GM23338 (cell line): ENCODE measurements at regions not wholly inside any gene's neighbourhood (a gene's known extent, or its start where the extent isn't known, plus 50 kb on each side); places are given as distances from the start of the nearest gene placed in this dataset.

Experiments used
- ATAC-seq: fragments of 200-7000 bp; cut with Tn5 transposase; 3 replicates; pipeline ENCODE4 v1.9.1; 2020
- DNase-seq: peaks from one replicate; pipeline ENCODE4 v3.0.0-alpha.2; 2015; ENCODE audit warnings: low spot score
- H2AFZ ChIP-seq: fragments of 200-600 bp; sonication (generic); 2 replicates; pipeline ENCODE4 v1.8.0; 2016; ENCODE audit warnings: antibody characterized with exemption, mild to moderate bottlenecking, moderate library complexity
- H3F3A ChIP-seq: fragments of 200-600 bp; sonication (generic); replicated peaks from 2 replicates; pipeline ENCODE4 v1.8.0; 2017; ENCODE audit warnings: antibody characterized with exemption, mixed run types, low read depth
- H3K27ac ChIP-seq: fragments of 200-600 bp; sonication (generic); 2 replicates; pipeline ENCODE4 v1.6.1; 2016; ENCODE audit warnings: low read depth
- H3K27me3 ChIP-seq: fragments of 200-600 bp; sonication (generic); 2 replicates; pipeline ENCODE4 v1.8.0; 2016; ENCODE audit warnings: mild to moderate bottlenecking, mixed run types, moderate library complexity; ENCODE audit not compliant: insufficient read depth
- H3K36me3 ChIP-seq: fragments of 200-600 bp; sonication (generic); 2 replicates; pipeline ENCODE4 v1.8.0; 2016; ENCODE audit warnings: mild to moderate bottlenecking; ENCODE audit not compliant: insufficient read depth
- H3K4me1 ChIP-seq: fragments of 200-600 bp; sonication (generic); 2 replicates; pipeline ENCODE4 v1.8.0; 2016; ENCODE audit warnings: mild to moderate bottlenecking, moderate library complexity; ENCODE audit not compliant: insufficient read depth
- H3K4me2 ChIP-seq: fragments of 200-600 bp; sonication (generic); 2 replicates; pipeline ENCODE4 v1.7.1; 2017; ENCODE audit warnings: mixed run types
- H3K4me3 ChIP-seq: fragments of 200-600 bp; sonication (generic); 2 replicates; pipeline ENCODE4 v1.6.1; 2016; ENCODE audit warnings: mixed run types
- H3K79me2 ChIP-seq: fragments of 200-600 bp; sonication (generic); replicated peaks from 2 replicates; pipeline ENCODE4 v1.8.0; 2017; ENCODE audit warnings: mild to moderate bottlenecking; ENCODE audit not compliant: insufficient read depth
- H3K9me2 ChIP-seq: fragments of 200-600 bp; sonication (generic); 2 replicates; pipeline ENCODE4 v1.8.0; 2017; ENCODE audit not compliant: insufficient read depth
- H4K20me1 ChIP-seq: fragments of 200-600 bp; sonication (generic); replicated peaks from 2 replicates; pipeline ENCODE4 v1.8.0; 2017; ENCODE audit warnings: mild to moderate bottlenecking; ENCODE audit not compliant: insufficient read depth
- H3K27ac Mint-ChIP-seq: 2 replicates; pipeline ENCODE4 v1.8.0; 2020; ENCODE audit warnings: inconsistent platforms, mild to moderate bottlenecking, moderate library complexity, mixed read lengths
- H3K27me3 Mint-ChIP-seq: 3 replicates; pipeline ENCODE4 v1.8.0; 2022; ENCODE audit warnings: low read depth, mild to moderate bottlenecking, moderate library complexity, mixed read lengths, inconsistent platforms; ENCODE audit not compliant: insufficient read depth, poor library complexity
- H3K36me3 Mint-ChIP-seq: 3 replicates; pipeline ENCODE4 v1.8.0; 2021; ENCODE audit warnings: low read depth, mild to moderate bottlenecking, inconsistent platforms, moderate library complexity, mixed read lengths
- H3K4me1 Mint-ChIP-seq: 3 replicates; pipeline ENCODE4 v1.8.0; 2020; ENCODE audit warnings: mild to moderate bottlenecking, inconsistent platforms, mixed read lengths
- H3K4me3 Mint-ChIP-seq: 3 replicates; pipeline ENCODE4 v1.8.0; 2021; ENCODE audit warnings: moderate library complexity, mild to moderate bottlenecking, inconsistent platforms, mixed read lengths
- H3K9me3 Mint-ChIP-seq: 3 replicates; pipeline ENCODE4 v1.8.0; 2020; ENCODE audit warnings: moderate library complexity, mild to moderate bottlenecking, inconsistent platforms, mixed read lengths
- CREB1 ChIP-seq: fragments of 250-450 bp; sonication (Bioruptor Pico); IDR thresholded peaks from 2 replicates; pipeline ENCODE4 v1.5.0; 2020; ENCODE audit warnings: low read depth, mild to moderate bottlenecking, moderate library complexity
- EZH2phosphoT487 ChIP-seq: fragments of 200-600 bp; sonication (generic); IDR thresholded peaks from one replicate; pipeline ENCODE4 v1.8.1; 2018; ENCODE audit warnings: antibody characterized with exemption; ENCODE audit not compliant: unreplicated experiment
- JUNB ChIP-seq: IDR thresholded peaks from one replicate; pipeline ENCODE4 v1.6.1; 2016; ENCODE audit warnings: antibody characterized with exemption; ENCODE audit not compliant: unreplicated experiment
- NANOG ChIP-seq: IDR thresholded peaks from 2 replicates; pipeline ENCODE4 v1.6.1; 2016; ENCODE audit warnings: antibody characterized with exemption, borderline replicate concordance
- POLR2AphosphoS5 ChIP-seq: IDR thresholded peaks from 2 replicates; pipeline ENCODE4 v1.6.1; 2016; ENCODE audit warnings: antibody characterized with exemption, low read depth
- STAT1 ChIP-seq: IDR thresholded peaks from one replicate; pipeline ENCODE4 v1.6.1; 2016; ENCODE audit warnings: antibody characterized with exemption; ENCODE audit not compliant: unreplicated experiment
- ZNF114 ChIP-seq: fragments of 250-450 bp; sonication (Bioruptor Pico); IDR thresholded peaks from 2 replicates; pipeline ENCODE4 v1.5.0; 2020; ENCODE audit warnings: mild to moderate bottlenecking, moderate library complexity
- ZNF331 ChIP-seq: fragments of 250-450 bp; sonication (Bioruptor Pico); IDR thresholded peaks from 2 replicates; pipeline ENCODE4 v1.5.0; 2020; ENCODE audit warnings: low read depth, mild to moderate bottlenecking, moderate library complexity
- TF ChIP-seq, protein P1 (sequence below): IDR thresholded peaks from one replicate; pipeline ENCODE4 v1.6.1; 2018; ENCODE audit warnings: antibody characterized with exemption; ENCODE audit not compliant: unreplicated experiment
- TF ChIP-seq, protein P2 (sequence below): IDR thresholded peaks from 2 replicates; pipeline ENCODE4 v1.6.1; 2016; ENCODE audit warnings: antibody characterized with exemption
- TF ChIP-seq, protein P3 (sequence below): fragments of 250-450 bp; sonication (Bioruptor Pico); IDR thresholded peaks from 2 replicates; pipeline ENCODE4 v1.5.0; 2020; ENCODE audit warnings: mild to moderate bottlenecking, moderate library complexity
- TF ChIP-seq, protein P4 (sequence below), 2 experiments: fragments of 200-600 bp in 1 of 2; sonication (generic) in 1 of 2; conservative IDR thresholded peaks; 2 replicates each; pipeline versions ENCODE4 v1.5.1 to v1.6.1; 2016 to 2017; ENCODE audit warnings: antibody characterized with exemption in 2 of 2, low read depth in 2 of 2, mild to moderate bottlenecking in 2 of 2, moderate library complexity in 1 of 2

DNA sequence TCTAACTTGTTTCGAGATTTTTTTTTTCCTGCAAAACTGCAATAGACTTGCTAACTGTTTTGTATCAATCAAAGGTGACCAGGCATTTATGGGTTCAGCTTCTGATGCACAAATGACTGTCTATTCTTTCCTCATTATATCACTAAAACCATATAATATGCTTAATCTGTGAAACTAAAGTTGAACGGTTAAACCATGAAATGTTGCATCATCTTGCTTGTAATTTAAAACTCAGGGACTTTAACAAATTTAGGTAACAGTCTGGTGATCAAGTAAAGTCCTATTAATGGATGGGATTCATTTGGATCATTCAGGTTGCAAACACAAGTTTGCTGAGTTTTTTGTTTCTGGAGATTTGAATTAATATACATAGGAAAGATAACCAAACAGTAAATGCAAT lies 232.0 kb upstream of the LUZP2 start:
- Mint-ChIP-seq H3K4me1 (no peaks in the 10 kb centered on the region), H3K27ac (peak overlapping the region; percentile 84), H3K27me3 (peaks cover 2% of the 10 kb centered on the region), H3K36me3 (no peaks in the 10 kb centered on the region), H3K9me3 (peaks cover 4% of the 10 kb centered on the region; the same call in 1 of the 3 replicates), H3K4me3 (no peak overlapping the region)
- H3K4me3 ChIP-seq, result no peak overlapping the region
- H3K36me3 ChIP-seq, result no peaks in the 10 kb centered on the region
- no peaks in the 10 kb centered on the region for H3K27me3 ChIP-seq
- no peak for DNase-seq
- TF ChIP-seq CREB1, result no peak
- TF ChIP-seq, protein P1, sequence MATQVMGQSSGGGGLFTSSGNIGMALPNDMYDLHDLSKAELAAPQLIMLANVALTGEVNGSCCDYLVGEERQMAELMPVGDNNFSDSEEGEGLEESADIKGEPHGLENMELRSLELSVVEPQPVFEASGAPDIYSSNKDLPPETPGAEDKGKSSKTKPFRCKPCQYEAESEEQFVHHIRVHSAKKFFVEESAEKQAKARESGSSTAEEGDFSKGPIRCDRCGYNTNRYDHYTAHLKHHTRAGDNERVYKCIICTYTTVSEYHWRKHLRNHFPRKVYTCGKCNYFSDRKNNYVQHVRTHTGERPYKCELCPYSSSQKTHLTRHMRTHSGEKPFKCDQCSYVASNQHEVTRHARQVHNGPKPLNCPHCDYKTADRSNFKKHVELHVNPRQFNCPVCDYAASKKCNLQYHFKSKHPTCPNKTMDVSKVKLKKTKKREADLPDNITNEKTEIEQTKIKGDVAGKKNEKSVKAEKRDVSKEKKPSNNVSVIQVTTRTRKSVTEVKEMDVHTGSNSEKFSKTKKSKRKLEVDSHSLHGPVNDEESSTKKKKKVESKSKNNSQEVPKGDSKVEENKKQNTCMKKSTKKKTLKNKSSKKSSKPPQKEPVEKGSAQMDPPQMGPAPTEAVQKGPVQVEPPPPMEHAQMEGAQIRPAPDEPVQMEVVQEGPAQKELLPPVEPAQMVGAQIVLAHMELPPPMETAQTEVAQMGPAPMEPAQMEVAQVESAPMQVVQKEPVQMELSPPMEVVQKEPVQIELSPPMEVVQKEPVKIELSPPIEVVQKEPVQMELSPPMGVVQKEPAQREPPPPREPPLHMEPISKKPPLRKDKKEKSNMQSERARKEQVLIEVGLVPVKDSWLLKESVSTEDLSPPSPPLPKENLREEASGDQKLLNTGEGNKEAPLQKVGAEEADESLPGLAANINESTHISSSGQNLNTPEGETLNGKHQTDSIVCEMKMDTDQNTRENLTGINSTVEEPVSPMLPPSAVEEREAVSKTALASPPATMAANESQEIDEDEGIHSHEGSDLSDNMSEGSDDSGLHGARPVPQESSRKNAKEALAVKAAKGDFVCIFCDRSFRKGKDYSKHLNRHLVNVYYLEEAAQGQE, result no peak
- no peak for TF ChIP-seq ZNF114 (CRISPR knock-in tag)
- TF ChIP-seq, protein P2, sequence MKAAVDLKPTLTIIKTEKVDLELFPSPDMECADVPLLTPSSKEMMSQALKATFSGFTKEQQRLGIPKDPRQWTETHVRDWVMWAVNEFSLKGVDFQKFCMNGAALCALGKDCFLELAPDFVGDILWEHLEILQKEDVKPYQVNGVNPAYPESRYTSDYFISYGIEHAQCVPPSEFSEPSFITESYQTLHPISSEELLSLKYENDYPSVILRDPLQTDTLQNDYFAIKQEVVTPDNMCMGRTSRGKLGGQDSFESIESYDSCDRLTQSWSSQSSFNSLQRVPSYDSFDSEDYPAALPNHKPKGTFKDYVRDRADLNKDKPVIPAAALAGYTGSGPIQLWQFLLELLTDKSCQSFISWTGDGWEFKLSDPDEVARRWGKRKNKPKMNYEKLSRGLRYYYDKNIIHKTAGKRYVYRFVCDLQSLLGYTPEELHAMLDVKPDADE, result no peak
- TF ChIP-seq EZH2phosphoT487, result no peak
- no peak for TF ChIP-seq NANOG
- TF ChIP-seq, protein P3, sequence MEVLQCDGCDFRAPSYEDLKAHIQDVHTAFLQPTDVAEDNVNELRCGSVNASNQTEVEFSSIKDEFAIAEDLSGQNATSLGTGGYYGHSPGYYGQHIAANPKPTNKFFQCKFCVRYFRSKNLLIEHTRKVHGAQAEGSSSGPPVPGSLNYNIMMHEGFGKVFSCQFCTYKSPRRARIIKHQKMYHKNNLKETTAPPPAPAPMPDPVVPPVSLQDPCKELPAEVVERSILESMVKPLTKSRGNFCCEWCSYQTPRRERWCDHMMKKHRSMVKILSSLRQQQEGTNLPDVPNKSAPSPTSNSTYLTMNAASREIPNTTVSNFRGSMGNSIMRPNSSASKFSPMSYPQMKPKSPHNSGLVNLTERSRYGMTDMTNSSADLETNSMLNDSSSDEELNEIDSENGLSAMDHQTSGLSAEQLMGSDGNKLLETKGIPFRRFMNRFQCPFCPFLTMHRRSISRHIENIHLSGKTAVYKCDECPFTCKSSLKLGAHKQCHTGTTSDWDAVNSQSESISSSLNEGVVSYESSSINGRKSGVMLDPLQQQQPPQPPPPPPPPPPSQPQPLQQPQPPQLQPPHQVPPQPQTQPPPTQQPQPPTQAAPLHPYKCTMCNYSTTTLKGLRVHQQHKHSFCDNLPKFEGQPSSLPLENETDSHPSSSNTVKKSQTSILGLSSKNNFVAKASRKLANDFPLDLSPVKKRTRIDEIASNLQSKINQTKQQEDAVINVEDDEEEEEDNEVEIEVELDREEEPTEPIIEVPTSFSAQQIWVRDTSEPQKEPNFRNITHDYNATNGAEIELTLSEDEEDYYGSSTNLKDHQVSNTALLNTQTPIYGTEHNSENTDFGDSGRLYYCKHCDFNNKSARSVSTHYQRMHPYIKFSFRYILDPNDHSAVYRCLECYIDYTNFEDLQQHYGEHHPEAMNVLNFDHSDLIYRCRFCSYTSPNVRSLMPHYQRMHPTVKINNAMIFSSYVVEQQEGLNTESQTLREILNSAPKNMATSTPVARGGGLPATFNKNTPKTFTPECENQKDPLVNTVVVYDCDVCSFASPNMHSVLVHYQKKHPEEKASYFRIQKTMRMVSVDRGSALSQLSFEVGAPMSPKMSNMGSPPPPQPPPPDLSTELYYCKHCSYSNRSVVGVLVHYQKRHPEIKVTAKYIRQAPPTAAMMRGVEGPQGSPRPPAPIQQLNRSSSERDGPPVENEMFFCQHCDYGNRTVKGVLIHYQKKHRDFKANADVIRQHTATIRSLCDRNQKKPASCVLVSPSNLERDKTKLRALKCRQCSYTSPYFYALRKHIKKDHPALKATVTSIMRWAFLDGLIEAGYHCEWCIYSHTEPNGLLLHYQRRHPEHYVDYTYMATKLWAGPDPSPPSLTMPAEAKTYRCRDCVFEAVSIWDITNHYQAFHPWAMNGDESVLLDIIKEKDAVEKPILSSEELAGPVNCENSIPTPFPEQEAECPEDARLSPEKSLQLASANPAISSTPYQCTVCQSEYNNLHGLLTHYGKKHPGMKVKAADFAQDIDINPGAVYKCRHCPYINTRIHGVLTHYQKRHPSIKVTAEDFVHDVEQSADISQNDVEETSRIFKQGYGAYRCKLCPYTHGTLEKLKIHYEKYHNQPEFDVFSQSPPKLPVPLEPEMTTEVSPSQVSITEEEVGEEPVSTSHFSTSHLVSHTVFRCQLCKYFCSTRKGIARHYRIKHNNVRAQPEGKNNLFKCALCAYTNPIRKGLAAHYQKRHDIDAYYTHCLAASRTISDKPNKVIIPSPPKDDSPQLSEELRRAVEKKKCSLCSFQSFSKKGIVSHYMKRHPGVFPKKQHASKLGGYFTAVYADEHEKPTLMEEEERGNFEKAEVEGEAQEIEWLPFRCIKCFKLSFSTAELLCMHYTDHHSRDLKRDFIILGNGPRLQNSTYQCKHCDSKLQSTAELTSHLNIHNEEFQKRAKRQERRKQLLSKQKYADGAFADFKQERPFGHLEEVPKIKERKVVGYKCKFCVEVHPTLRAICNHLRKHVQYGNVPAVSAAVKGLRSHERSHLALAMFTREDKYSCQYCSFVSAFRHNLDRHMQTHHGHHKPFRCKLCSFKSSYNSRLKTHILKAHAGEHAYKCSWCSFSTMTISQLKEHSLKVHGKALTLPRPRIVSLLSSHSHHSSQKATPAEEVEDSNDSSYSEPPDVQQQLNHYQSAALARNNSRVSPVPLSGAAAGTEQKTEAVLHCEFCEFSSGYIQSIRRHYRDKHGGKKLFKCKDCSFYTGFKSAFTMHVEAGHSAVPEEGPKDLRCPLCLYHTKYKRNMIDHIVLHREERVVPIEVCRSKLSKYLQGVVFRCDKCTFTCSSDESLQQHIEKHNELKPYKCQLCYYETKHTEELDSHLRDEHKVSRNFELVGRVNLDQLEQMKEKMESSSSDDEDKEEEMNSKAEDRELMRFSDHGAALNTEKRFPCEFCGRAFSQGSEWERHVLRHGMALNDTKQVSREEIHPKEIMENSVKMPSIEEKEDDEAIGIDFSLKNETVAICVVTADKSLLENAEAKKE (CRISPR knock-in tag), result no peak
- no peak for TF ChIP-seq STAT1
- TF ChIP-seq POLR2AphosphoS5, result no peak
- no peak for TF ChIP-seq JUNB
- no peak for TF ChIP-seq ZNF331 (CRISPR knock-in tag)
- TF ChIP-seq, protein P4, sequence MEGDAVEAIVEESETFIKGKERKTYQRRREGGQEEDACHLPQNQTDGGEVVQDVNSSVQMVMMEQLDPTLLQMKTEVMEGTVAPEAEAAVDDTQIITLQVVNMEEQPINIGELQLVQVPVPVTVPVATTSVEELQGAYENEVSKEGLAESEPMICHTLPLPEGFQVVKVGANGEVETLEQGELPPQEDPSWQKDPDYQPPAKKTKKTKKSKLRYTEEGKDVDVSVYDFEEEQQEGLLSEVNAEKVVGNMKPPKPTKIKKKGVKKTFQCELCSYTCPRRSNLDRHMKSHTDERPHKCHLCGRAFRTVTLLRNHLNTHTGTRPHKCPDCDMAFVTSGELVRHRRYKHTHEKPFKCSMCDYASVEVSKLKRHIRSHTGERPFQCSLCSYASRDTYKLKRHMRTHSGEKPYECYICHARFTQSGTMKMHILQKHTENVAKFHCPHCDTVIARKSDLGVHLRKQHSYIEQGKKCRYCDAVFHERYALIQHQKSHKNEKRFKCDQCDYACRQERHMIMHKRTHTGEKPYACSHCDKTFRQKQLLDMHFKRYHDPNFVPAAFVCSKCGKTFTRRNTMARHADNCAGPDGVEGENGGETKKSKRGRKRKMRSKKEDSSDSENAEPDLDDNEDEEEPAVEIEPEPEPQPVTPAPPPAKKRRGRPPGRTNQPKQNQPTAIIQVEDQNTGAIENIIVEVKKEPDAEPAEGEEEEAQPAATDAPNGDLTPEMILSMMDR (conservative IDR thresholded peaks at IDR 0.05; ENCODE audit: low read depth in 2 of 2), result no peak
- no peak overlapping the region for H3K27ac ChIP-seq
- no peak for ATAC-seq
- no peak overlapping the region for H3K4me2 ChIP-seq
- no peaks in the 10 kb centered on the region for H3F3A ChIP-seq
- no peaks in the 10 kb centered on the region for H3K79me2 ChIP-seq
- peak overlapping the region; percentile 82 for H2AFZ ChIP-seq
- H3K9me2 ChIP-seq, result no peaks in the 10 kb centered on the region
- no peaks in the 10 kb centered on the region for H4K20me1 ChIP-seq
- H3K4me1 ChIP-seq, result no peaks in the 10 kb centered on the region
